GM23338 (cell line): ENCODE measurements at regions not wholly inside any gene's neighbourhood (a gene's known extent, or its start where the extent isn't known, plus 50 kb on each side); places are given as distances from the start of the nearest gene placed in this dataset.

Source experiments
- ATAC-seq: fragments of 200-7000 bp; cut with Tn5 transposase; 3 replicates; pipeline ENCODE4 v1.9.1; 2020
- DNase-seq: peaks from one replicate; pipeline ENCODE4 v3.0.0-alpha.2; 2015; ENCODE audit warnings: low spot score
- H2AFZ ChIP-seq: fragments of 200-600 bp; sonication (generic); 2 replicates; pipeline ENCODE4 v1.8.0; 2016; ENCODE audit warnings: antibody characterized with exemption, mild to moderate bottlenecking, moderate library complexity
- H3F3A ChIP-seq: fragments of 200-600 bp; sonication (generic); replicated peaks from 2 replicates; pipeline ENCODE4 v1.8.0; 2017; ENCODE audit warnings: antibody characterized with exemption, mixed run types, low read depth
- H3K27ac ChIP-seq: fragments of 200-600 bp; sonication (generic); 2 replicates; pipeline ENCODE4 v1.6.1; 2016; ENCODE audit warnings: low read depth
- H3K27me3 ChIP-seq: fragments of 200-600 bp; sonication (generic); 2 replicates; pipeline ENCODE4 v1.8.0; 2016; ENCODE audit warnings: mild to moderate bottlenecking, mixed run types, moderate library complexity; ENCODE audit not compliant: insufficient read depth
- H3K36me3 ChIP-seq: fragments of 200-600 bp; sonication (generic); 2 replicates; pipeline ENCODE4 v1.8.0; 2016; ENCODE audit warnings: mild to moderate bottlenecking; ENCODE audit not compliant: insufficient read depth
- H3K4me1 ChIP-seq: fragments of 200-600 bp; sonication (generic); 2 replicates; pipeline ENCODE4 v1.8.0; 2016; ENCODE audit warnings: mild to moderate bottlenecking, moderate library complexity; ENCODE audit not compliant: insufficient read depth
- H3K4me2 ChIP-seq: fragments of 200-600 bp; sonication (generic); 2 replicates; pipeline ENCODE4 v1.7.1; 2017; ENCODE audit warnings: mixed run types
- H3K4me3 ChIP-seq: fragments of 200-600 bp; sonication (generic); 2 replicates; pipeline ENCODE4 v1.6.1; 2016; ENCODE audit warnings: mixed run types
- H3K79me2 ChIP-seq: fragments of 200-600 bp; sonication (generic); replicated peaks from 2 replicates; pipeline ENCODE4 v1.8.0; 2017; ENCODE audit warnings: mild to moderate bottlenecking; ENCODE audit not compliant: insufficient read depth
- H3K9me2 ChIP-seq: fragments of 200-600 bp; sonication (generic); 2 replicates; pipeline ENCODE4 v1.8.0; 2017; ENCODE audit not compliant: insufficient read depth
- H4K20me1 ChIP-seq: fragments of 200-600 bp; sonication (generic); replicated peaks from 2 replicates; pipeline ENCODE4 v1.8.0; 2017; ENCODE audit warnings: mild to moderate bottlenecking; ENCODE audit not compliant: insufficient read depth
- H3K27ac Mint-ChIP-seq: 2 replicates; pipeline ENCODE4 v1.8.0; 2020; ENCODE audit warnings: inconsistent platforms, mild to moderate bottlenecking, moderate library complexity, mixed read lengths
- H3K27me3 Mint-ChIP-seq: 3 replicates; pipeline ENCODE4 v1.8.0; 2022; ENCODE audit warnings: low read depth, mild to moderate bottlenecking, moderate library complexity, mixed read lengths, inconsistent platforms; ENCODE audit not compliant: insufficient read depth, poor library complexity
- H3K36me3 Mint-ChIP-seq: 3 replicates; pipeline ENCODE4 v1.8.0; 2021; ENCODE audit warnings: low read depth, mild to moderate bottlenecking, inconsistent platforms, moderate library complexity, mixed read lengths
- H3K4me1 Mint-ChIP-seq: 3 replicates; pipeline ENCODE4 v1.8.0; 2020; ENCODE audit warnings: mild to moderate bottlenecking, inconsistent platforms, mixed read lengths
- H3K4me3 Mint-ChIP-seq: 3 replicates; pipeline ENCODE4 v1.8.0; 2021; ENCODE audit warnings: moderate library complexity, mild to moderate bottlenecking, inconsistent platforms, mixed read lengths
- H3K9me3 Mint-ChIP-seq: 3 replicates; pipeline ENCODE4 v1.8.0; 2020; ENCODE audit warnings: moderate library complexity, mild to moderate bottlenecking, inconsistent platforms, mixed read lengths
- CREB1 ChIP-seq: fragments of 250-450 bp; sonication (Bioruptor Pico); IDR thresholded peaks from 2 replicates; pipeline ENCODE4 v1.5.0; 2020; ENCODE audit warnings: low read depth, mild to moderate bottlenecking, moderate library complexity
- CTCF ChIP-seq, 2 experiments: fragments of 200-600 bp in 1 of 2; sonication (generic) in 1 of 2; conservative IDR thresholded peaks; 2 replicates each; pipeline versions ENCODE4 v1.5.1 to v1.6.1; 2016 to 2017; ENCODE audit warnings: antibody characterized with exemption in 2 of 2, low read depth in 2 of 2, mild to moderate bottlenecking in 2 of 2, moderate library complexity in 1 of 2
- EZH2 ChIP-seq: fragments of 200-600 bp; sonication (generic); IDR thresholded peaks from one replicate; pipeline ENCODE4 v1.8.0; 2017; ENCODE audit warnings: antibody characterized with exemption, mild to moderate bottlenecking, low read depth; ENCODE audit not compliant: unreplicated experiment
- EZH2phosphoT487 ChIP-seq: fragments of 200-600 bp; sonication (generic); IDR thresholded peaks from one replicate; pipeline ENCODE4 v1.8.1; 2018; ENCODE audit warnings: antibody characterized with exemption; ENCODE audit not compliant: unreplicated experiment
- JUNB ChIP-seq: IDR thresholded peaks from one replicate; pipeline ENCODE4 v1.6.1; 2016; ENCODE audit warnings: antibody characterized with exemption; ENCODE audit not compliant: unreplicated experiment
- NANOG ChIP-seq: IDR thresholded peaks from 2 replicates; pipeline ENCODE4 v1.6.1; 2016; ENCODE audit warnings: antibody characterized with exemption, borderline replicate concordance
- POLR2AphosphoS5 ChIP-seq: IDR thresholded peaks from 2 replicates; pipeline ENCODE4 v1.6.1; 2016; ENCODE audit warnings: antibody characterized with exemption, low read depth
- REST ChIP-seq: IDR thresholded peaks from one replicate; pipeline ENCODE4 v1.6.1; 2018; ENCODE audit warnings: antibody characterized with exemption; ENCODE audit not compliant: unreplicated experiment
- STAT1 ChIP-seq: IDR thresholded peaks from one replicate; pipeline ENCODE4 v1.6.1; 2016; ENCODE audit warnings: antibody characterized with exemption; ENCODE audit not compliant: unreplicated experiment
- ZNF114 ChIP-seq: fragments of 250-450 bp; sonication (Bioruptor Pico); IDR thresholded peaks from 2 replicates; pipeline ENCODE4 v1.5.0; 2020; ENCODE audit warnings: mild to moderate bottlenecking, moderate library complexity
- ZNF331 ChIP-seq: fragments of 250-450 bp; sonication (Bioruptor Pico); IDR thresholded peaks from 2 replicates; pipeline ENCODE4 v1.5.0; 2020; ENCODE audit warnings: low read depth, mild to moderate bottlenecking, moderate library complexity
- TF ChIP-seq, protein P1 (sequence below): IDR thresholded peaks from 2 replicates; pipeline ENCODE4 v1.6.1; 2016; ENCODE audit warnings: antibody characterized with exemption
- TF ChIP-seq, protein P2 (sequence below): fragments of 250-450 bp; sonication (Bioruptor Pico); IDR thresholded peaks from 2 replicates; pipeline ENCODE4 v1.5.0; 2020; ENCODE audit warnings: mild to moderate bottlenecking, moderate library complexity

GRCh38 chr4:10924274-10924673, 239.7 kb upstream of the CLNK start:
- Mint-ChIP-seq H3K27me3 (peaks cover 2% of the 10 kb centered on the region), H3K4me1 (peaks cover 15% of the 10 kb centered on the region), H3K9me3 (no peaks in the 10 kb centered on the region), H3K27ac (no peak overlapping the region), H3K4me3 (no peak overlapping the region), H3K36me3 (no peaks in the 10 kb centered on the region)
- no peak for TF ChIP-seq CTCF (conservative IDR thresholded peaks at IDR 0.05; ENCODE audit: low read depth in 2 of 2)
- TF ChIP-seq EZH2, result no peak
- TF ChIP-seq, protein P1, sequence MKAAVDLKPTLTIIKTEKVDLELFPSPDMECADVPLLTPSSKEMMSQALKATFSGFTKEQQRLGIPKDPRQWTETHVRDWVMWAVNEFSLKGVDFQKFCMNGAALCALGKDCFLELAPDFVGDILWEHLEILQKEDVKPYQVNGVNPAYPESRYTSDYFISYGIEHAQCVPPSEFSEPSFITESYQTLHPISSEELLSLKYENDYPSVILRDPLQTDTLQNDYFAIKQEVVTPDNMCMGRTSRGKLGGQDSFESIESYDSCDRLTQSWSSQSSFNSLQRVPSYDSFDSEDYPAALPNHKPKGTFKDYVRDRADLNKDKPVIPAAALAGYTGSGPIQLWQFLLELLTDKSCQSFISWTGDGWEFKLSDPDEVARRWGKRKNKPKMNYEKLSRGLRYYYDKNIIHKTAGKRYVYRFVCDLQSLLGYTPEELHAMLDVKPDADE, result no peak
- TF ChIP-seq REST, result no peak
- no peak for TF ChIP-seq NANOG
- TF ChIP-seq EZH2phosphoT487, result no peak
- no peak for TF ChIP-seq STAT1
- no peak for TF ChIP-seq POLR2AphosphoS5
- TF ChIP-seq ZNF331 (CRISPR knock-in tag), result no peak
- TF ChIP-seq, protein P2, sequence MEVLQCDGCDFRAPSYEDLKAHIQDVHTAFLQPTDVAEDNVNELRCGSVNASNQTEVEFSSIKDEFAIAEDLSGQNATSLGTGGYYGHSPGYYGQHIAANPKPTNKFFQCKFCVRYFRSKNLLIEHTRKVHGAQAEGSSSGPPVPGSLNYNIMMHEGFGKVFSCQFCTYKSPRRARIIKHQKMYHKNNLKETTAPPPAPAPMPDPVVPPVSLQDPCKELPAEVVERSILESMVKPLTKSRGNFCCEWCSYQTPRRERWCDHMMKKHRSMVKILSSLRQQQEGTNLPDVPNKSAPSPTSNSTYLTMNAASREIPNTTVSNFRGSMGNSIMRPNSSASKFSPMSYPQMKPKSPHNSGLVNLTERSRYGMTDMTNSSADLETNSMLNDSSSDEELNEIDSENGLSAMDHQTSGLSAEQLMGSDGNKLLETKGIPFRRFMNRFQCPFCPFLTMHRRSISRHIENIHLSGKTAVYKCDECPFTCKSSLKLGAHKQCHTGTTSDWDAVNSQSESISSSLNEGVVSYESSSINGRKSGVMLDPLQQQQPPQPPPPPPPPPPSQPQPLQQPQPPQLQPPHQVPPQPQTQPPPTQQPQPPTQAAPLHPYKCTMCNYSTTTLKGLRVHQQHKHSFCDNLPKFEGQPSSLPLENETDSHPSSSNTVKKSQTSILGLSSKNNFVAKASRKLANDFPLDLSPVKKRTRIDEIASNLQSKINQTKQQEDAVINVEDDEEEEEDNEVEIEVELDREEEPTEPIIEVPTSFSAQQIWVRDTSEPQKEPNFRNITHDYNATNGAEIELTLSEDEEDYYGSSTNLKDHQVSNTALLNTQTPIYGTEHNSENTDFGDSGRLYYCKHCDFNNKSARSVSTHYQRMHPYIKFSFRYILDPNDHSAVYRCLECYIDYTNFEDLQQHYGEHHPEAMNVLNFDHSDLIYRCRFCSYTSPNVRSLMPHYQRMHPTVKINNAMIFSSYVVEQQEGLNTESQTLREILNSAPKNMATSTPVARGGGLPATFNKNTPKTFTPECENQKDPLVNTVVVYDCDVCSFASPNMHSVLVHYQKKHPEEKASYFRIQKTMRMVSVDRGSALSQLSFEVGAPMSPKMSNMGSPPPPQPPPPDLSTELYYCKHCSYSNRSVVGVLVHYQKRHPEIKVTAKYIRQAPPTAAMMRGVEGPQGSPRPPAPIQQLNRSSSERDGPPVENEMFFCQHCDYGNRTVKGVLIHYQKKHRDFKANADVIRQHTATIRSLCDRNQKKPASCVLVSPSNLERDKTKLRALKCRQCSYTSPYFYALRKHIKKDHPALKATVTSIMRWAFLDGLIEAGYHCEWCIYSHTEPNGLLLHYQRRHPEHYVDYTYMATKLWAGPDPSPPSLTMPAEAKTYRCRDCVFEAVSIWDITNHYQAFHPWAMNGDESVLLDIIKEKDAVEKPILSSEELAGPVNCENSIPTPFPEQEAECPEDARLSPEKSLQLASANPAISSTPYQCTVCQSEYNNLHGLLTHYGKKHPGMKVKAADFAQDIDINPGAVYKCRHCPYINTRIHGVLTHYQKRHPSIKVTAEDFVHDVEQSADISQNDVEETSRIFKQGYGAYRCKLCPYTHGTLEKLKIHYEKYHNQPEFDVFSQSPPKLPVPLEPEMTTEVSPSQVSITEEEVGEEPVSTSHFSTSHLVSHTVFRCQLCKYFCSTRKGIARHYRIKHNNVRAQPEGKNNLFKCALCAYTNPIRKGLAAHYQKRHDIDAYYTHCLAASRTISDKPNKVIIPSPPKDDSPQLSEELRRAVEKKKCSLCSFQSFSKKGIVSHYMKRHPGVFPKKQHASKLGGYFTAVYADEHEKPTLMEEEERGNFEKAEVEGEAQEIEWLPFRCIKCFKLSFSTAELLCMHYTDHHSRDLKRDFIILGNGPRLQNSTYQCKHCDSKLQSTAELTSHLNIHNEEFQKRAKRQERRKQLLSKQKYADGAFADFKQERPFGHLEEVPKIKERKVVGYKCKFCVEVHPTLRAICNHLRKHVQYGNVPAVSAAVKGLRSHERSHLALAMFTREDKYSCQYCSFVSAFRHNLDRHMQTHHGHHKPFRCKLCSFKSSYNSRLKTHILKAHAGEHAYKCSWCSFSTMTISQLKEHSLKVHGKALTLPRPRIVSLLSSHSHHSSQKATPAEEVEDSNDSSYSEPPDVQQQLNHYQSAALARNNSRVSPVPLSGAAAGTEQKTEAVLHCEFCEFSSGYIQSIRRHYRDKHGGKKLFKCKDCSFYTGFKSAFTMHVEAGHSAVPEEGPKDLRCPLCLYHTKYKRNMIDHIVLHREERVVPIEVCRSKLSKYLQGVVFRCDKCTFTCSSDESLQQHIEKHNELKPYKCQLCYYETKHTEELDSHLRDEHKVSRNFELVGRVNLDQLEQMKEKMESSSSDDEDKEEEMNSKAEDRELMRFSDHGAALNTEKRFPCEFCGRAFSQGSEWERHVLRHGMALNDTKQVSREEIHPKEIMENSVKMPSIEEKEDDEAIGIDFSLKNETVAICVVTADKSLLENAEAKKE (CRISPR knock-in tag), result no peak
- TF ChIP-seq JUNB, result no peak
- no peak for TF ChIP-seq ZNF114 (CRISPR knock-in tag)
- no peak for TF ChIP-seq CREB1 (CRISPR knock-in tag)
- ATAC-seq, result peak; percentile 45
- no peaks in the 10 kb centered on the region for H3K9me2 ChIP-seq
- H3K36me3 ChIP-seq, result no peaks in the 10 kb centered on the region
- H3K4me3 ChIP-seq, result no peak overlapping the region
- H2AFZ ChIP-seq, result peak overlapping the region; percentile 64
- peak overlapping the region; percentile 36; the same call in 1 of the 2 replicates for H3K4me2 ChIP-seq
- no peaks in the 10 kb centered on the region for H3K27me3 ChIP-seq
- no peak overlapping the region for H3K27ac ChIP-seq
- H3F3A ChIP-seq, result no peaks in the 10 kb centered on the region
- peak; percentile 2 for DNase-seq
- H3K4me1 ChIP-seq, result peaks cover 4% of the 10 kb centered on the region; the same call in 1 of the 2 replicates
- no peaks in the 10 kb centered on the region for H3K79me2 ChIP-seq
- H4K20me1 ChIP-seq, result no peaks in the 10 kb centered on the region
